ENCODE measurements at regions not wholly inside any gene's neighbourhood (a gene's known extent, or its start where the extent isn't known, plus 50 kb on each side); places are given as distances from the start of the nearest gene placed in this dataset.
"Not testable (repeated sequence)": the region's sequence is repeated elsewhere in the genome, so short reads cannot be mapped to it uniquely, and the experiment has no call there.

DNA sequence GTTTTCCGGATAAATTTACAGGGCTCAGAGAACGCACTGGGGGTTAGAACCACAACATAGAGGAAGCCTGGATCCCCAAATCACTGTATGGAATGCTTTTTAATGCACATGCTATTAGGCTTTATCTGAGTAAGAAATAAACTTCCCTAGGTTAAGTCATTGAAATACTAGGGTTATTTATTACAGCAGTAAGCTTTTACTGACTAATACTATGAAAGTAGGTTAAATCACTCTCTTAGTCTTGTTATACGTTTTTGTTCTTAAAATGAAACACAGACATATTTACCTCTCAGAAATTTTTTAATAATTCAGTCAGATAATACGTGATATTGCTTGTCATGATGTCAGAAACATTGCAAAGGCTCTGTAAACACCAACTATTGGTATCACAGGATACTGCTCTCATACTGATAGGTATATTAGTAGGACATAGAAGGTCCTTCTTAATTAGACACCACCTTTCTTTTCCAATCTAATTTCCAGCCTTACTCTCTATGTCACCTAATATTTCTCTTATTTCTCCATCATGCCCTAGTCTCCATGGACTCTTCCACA lies 162.7 kb upstream of the NYAP2 start:
- Mint-ChIP-seq H3K4me1 (ENCODE audit: low read depth) (peaks cover 10% of the 10 kb centered on the region), H3K27ac (no peak overlapping the region), H3K36me3 (no peaks in the 10 kb centered on the region), H3K9me3 (peaks cover 4% of the 10 kb centered on the region), H3K4me3 (no peak overlapping the region), H3K27me3 (peaks cover 1% of the 10 kb centered on the region)
- no peak for DNase-seq
- POLR2A ChIA-PET, result no interaction called here
- CTCF ChIA-PET, result no interaction called here
- intact Hi-C loops (cut with micrococcal nuclease), result no loop called here

GRCh38 chr2:225233234-225233633 lies 166.3 kb upstream of the NYAP2 start:
- peaks cover 4% of the 10 kb centered on the region for H3K9me3 Mint-ChIP-seq
- H3K4me3 Mint-ChIP-seq, result no peak overlapping the region
- no peak for DNase-seq
- peaks cover 1% of the 10 kb centered on the region for H3K27me3 Mint-ChIP-seq
- POLR2A ChIA-PET, result no interaction called here
- no peaks in the 10 kb centered on the region for H3K36me3 Mint-ChIP-seq
- peaks cover 7% of the 10 kb centered on the region for H3K4me1 Mint-ChIP-seq (ENCODE audit: low read depth)
- intact Hi-C loops (cut with micrococcal nuclease), result no loop called here
- H3K27ac Mint-ChIP-seq, result no peak overlapping the region
- CTCF ChIA-PET, result no interaction called here

- intact Hi-C loops (cut with micrococcal nuclease), result no loop called here
- no peaks in the 10 kb centered on the region for H3K27me3 Mint-ChIP-seq
- no peaks in the 10 kb centered on the region for H3K36me3 Mint-ChIP-seq
- POLR2A ChIA-PET, result no interaction called here
- H3K4me3 Mint-ChIP-seq, result no peak overlapping the region
- peaks cover 7% of the 10 kb centered on the region for H3K4me1 Mint-ChIP-seq (ENCODE audit: low read depth)
- CTCF ChIA-PET, result interaction anchor here (0.8 to 1.0 kb wide), 2 partner anchors 52 to 1370 kb away, joined by 3 to 4 read pairs; no protein-coding TSS in a partner anchor
- H3K9me3 Mint-ChIP-seq, result no peaks in the 10 kb centered on the region
- no peak overlapping the region for H3K27ac Mint-ChIP-seq
- no peak for DNase-seq
Measured at GRCh38 chr2:225231900-225232299, 167.6 kb upstream of the NYAP2 start.

- CTCF ChIA-PET; DNase-seq; H3K27me3 Mint-ChIP-seq; POLR2A ChIA-PET; H3K4me3 Mint-ChIP-seq; H3K9me3 Mint-ChIP-seq; H3K4me1 Mint-ChIP-seq (ENCODE audit: low read depth); H3K27ac Mint-ChIP-seq; H3K36me3 Mint-ChIP-seq; intact Hi-C loops (cut with micrococcal nuclease): not testable (repeated sequence)
Measured at GRCh38 chr2:225229346-225229745, 170.2 kb upstream of the NYAP2 start.

DNA sequence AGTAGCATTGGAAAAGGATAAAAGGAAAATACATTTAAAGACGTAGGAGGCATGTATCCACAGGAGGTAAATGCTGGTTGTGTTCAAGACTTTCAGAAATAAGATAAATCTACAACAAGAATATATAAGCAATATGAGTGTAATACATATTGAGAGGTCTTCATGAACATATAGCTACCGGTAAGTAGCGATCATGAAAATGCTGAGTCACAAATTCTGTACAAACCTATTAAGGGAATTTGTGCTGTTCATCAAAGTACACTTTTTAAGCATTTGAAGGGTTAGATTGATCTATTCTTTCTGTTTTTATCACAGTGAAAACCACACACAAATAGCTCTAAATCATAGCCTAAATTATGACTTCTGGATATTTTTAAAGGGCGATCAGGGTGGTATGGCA lies 173.1 kb upstream of the NYAP2 start:
- POLR2A ChIA-PET, result no interaction called here
- CTCF ChIA-PET, result no interaction called here
- no peak overlapping the region for H3K27ac Mint-ChIP-seq

GRCh38 chr2:225223301-225223700 lies 176.2 kb upstream of the NYAP2 start:
- intact Hi-C loops (cut with micrococcal nuclease), result no loop called here
- no peak overlapping the region for H3K4me3 Mint-ChIP-seq
- no peak overlapping the region for H3K27ac Mint-ChIP-seq
- no peaks in the 10 kb centered on the region for H3K27me3 Mint-ChIP-seq
- ChIA-PET CTCF (no interaction called here), POLR2A (no interaction called here)
- H3K9me3 Mint-ChIP-seq, result no peaks in the 10 kb centered on the region
- H3K4me1 Mint-ChIP-seq (ENCODE audit: low read depth), result no peaks in the 10 kb centered on the region
- no peak for DNase-seq
- no peaks in the 10 kb centered on the region for H3K36me3 Mint-ChIP-seq

More for the DNA sequence above, 173.1 kb upstream of the NYAP2 start:
- Mint-ChIP-seq H3K4me1 (ENCODE audit: low read depth) (no peaks in the 10 kb centered on the region), H3K27me3 (no peaks in the 10 kb centered on the region), H3K9me3 (no peaks in the 10 kb centered on the region), H3K36me3 (no peaks in the 10 kb centered on the region), H3K4me3 (no peak overlapping the region)
- intact Hi-C loops (cut with micrococcal nuclease), result no loop called here
- DNase-seq, result no peak

- Mint-ChIP-seq H3K27me3 (no peaks in the 10 kb centered on the region), H3K27ac (no peak overlapping the region), H3K4me1 (ENCODE audit: low read depth) (no peaks in the 10 kb centered on the region), H3K9me3 (peaks cover 2% of the 10 kb centered on the region), H3K36me3 (no peaks in the 10 kb centered on the region), H3K4me3 (no peak overlapping the region)
- intact Hi-C loops (cut with micrococcal nuclease), result no loop called here
- POLR2A ChIA-PET, result no interaction called here
- CTCF ChIA-PET, result no interaction called here
- no peak for DNase-seq
Measured at GRCh38 chr2:225207471-225207870, 165.2 kb upstream of the DOCK10 start.

- Mint-ChIP-seq H3K9me3 (peaks cover 2% of the 10 kb centered on the region), H3K4me1 (ENCODE audit: low read depth) (no peaks in the 10 kb centered on the region), H3K27me3 (no peaks in the 10 kb centered on the region), H3K27ac (no peak overlapping the region), H3K4me3 (no peak overlapping the region), H3K36me3 (no peaks in the 10 kb centered on the region)
- ChIA-PET CTCF (interaction anchor here (0.7 kb wide), 1 partner anchor 76 kb away, joined by 3 read pairs; no protein-coding TSS in a partner anchor), POLR2A (no interaction called here)
- DNase-seq, result no peak
- intact Hi-C loops (cut with micrococcal nuclease), result no loop called here
Measured at GRCh38 chr2:225207043-225207442, 164.8 kb upstream of the DOCK10 start.

DNA sequence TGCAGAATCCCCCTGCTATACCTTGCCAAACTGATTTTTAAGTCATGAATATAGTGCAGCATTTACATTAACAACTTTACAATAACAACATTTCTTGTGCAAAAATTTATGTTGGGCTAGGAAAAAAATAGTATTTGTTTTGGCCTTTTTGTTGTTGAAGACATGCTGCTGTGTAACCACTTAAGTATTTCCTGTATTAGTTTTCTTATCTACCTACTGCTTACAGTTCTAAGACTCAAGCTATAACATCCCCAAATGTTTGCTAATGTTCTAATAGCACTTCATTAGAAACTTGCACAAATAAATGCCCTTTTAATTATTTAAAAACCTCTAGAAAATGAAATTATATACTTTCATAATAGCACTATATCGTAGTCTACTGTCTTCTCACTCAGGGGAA lies 154.3 kb upstream of the DOCK10 start:
- CTCF ChIA-PET, result no interaction called here
- no peak for DNase-seq
- Mint-ChIP-seq H3K4me3 (no peak overlapping the region), H3K36me3 (no peaks in the 10 kb centered on the region), H3K27ac (no peak overlapping the region), H3K9me3 (no peaks in the 10 kb centered on the region), H3K4me1 (ENCODE audit: low read depth) (no peaks in the 10 kb centered on the region), H3K27me3 (no peaks in the 10 kb centered on the region)
- intact Hi-C loops (cut with micrococcal nuclease), result no loop called here
- POLR2A ChIA-PET, result no interaction called here

GRCh38 chr2:225192869-225193268 lies 150.6 kb upstream of the DOCK10 start:
- no peak for DNase-seq
- Mint-ChIP-seq H3K27ac (no peak overlapping the region), H3K27me3 (peaks cover 2% of the 10 kb centered on the region), H3K4me3 (no peak overlapping the region), H3K4me1 (ENCODE audit: low read depth) (no peaks in the 10 kb centered on the region), H3K9me3 (no peaks in the 10 kb centered on the region), H3K36me3 (no peaks in the 10 kb centered on the region)
- intact Hi-C loops (cut with micrococcal nuclease), result no loop called here
- POLR2A ChIA-PET, result no interaction called here
- CTCF ChIA-PET, result no interaction called here

GRCh38 chr2:225190987-225191386 lies 148.7 kb upstream of the DOCK10 start:
- H3K27ac Mint-ChIP-seq, result no peak overlapping the region
- H3K4me1 Mint-ChIP-seq (ENCODE audit: low read depth), result no peaks in the 10 kb centered on the region
- CTCF ChIA-PET, result no interaction called here
- POLR2A ChIA-PET, result interaction anchor here (0.6 kb wide), 1 partner anchor 8 kb away, joined by 4 read pairs; no protein-coding TSS in a partner anchor
- H3K27me3 Mint-ChIP-seq, result peaks cover 2% of the 10 kb centered on the region
- intact Hi-C loops (cut with micrococcal nuclease), result no loop called here
- no peaks in the 10 kb centered on the region for H3K9me3 Mint-ChIP-seq
- H3K36me3 Mint-ChIP-seq, result no peaks in the 10 kb centered on the region
- H3K4me3 Mint-ChIP-seq, result no peak overlapping the region
- no peak for DNase-seq

DNA sequence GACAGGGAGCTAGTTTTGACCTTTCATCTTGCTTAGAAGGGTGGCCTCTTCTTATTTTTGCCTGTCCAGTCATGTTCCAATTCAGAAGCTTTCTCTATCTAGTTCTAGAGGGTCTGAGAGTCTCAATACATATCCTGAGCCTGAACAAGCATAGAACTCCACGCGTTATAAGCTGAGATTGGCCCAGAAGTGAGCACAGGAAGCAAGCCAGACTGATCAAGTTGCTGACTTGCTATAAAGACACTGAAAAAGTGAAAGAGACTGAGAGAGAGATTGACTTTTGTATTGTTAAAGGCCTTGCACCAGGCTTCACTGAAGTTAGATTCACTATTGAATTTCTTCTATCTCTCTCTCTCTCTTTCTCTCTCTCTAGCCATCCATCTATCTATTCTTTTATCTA lies 142.7 kb upstream of the DOCK10 start:
- Mint-ChIP-seq H3K27me3 (peaks cover 2% of the 10 kb centered on the region), H3K9me3 (no peaks in the 10 kb centered on the region), H3K27ac (no peak overlapping the region), H3K4me3 (no peak overlapping the region), H3K36me3 (no peaks in the 10 kb centered on the region), H3K4me1 (ENCODE audit: low read depth) (no peaks in the 10 kb centered on the region)
- no peak for DNase-seq
- ChIA-PET POLR2A (no interaction called here), CTCF (no interaction called here)
- intact Hi-C loops (cut with micrococcal nuclease), result no loop called here

DNA sequence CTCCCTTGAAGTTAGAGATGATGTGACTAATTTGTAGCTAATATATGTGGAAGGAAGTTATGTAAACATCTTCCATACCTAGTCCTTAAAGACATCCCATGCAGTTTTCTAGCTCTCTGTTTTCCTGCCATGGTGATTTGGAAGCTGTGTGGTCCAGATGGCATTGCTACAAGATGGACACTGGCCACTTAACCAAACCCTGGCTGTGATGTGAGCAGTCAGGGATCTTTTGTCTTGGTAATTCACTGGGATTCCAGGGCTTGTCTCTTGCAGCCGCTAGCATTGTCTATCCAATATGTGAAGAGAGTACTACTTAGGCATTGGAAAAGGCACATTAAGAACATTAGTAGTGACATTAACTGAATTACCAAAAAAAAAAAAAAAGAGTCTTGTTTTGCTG lies 139.9 kb upstream of the DOCK10 start:
- Mint-ChIP-seq H3K4me3 (no peak overlapping the region), H3K36me3 (no peaks in the 10 kb centered on the region), H3K27ac (no peak overlapping the region), H3K27me3 (no peaks in the 10 kb centered on the region), H3K9me3 (no peaks in the 10 kb centered on the region), H3K4me1 (ENCODE audit: low read depth) (no peaks in the 10 kb centered on the region)
- intact Hi-C loops (cut with micrococcal nuclease), result no loop called here
- ChIA-PET POLR2A (interaction anchor here (0.7 kb wide), 1 partner anchor 9 kb away, joined by 4 read pairs; no protein-coding TSS in a partner anchor), CTCF (no interaction called here)
- DNase-seq, result no peak
